H1 (cell line): ENCODE measurements at regions not wholly inside any gene's neighbourhood (a gene's known extent, or its start where the extent isn't known, plus 50 kb on each side); places are given as distances from the start of the nearest gene placed in this dataset.

Source experiments
- MAX ChIP-seq: IDR thresholded peaks from 2 replicates; pipeline ENCODE4 v1.6.1; 2012; ENCODE audit warnings: inconsistent platforms
- SP4 ChIP-seq: IDR thresholded peaks from 2 replicates; pipeline ENCODE4 v1.6.1; 2012; ENCODE audit warnings: low read length, inconsistent platforms
- SRF ChIP-seq: IDR thresholded peaks from 2 replicates; pipeline ENCODE4 v1.6.1; 2011; ENCODE audit warnings: mild to moderate bottlenecking, low read depth, low read length, moderate library complexity
- TEAD4 ChIP-seq: IDR thresholded peaks from 2 replicates; pipeline ENCODE4 v1.6.1; 2012; ENCODE audit warnings: low read depth, low read length, inconsistent platforms, mixed read lengths
- TF ChIP-seq, protein P1 (sequence below): fragments of 300-600 bp; sonication (generic); IDR thresholded peaks from 2 replicates; pipeline ENCODE4 v1.7.1; 2012; ENCODE audit warnings: low read length, moderate library complexity, mild to moderate bottlenecking, inconsistent platforms; ENCODE audit not compliant: insufficient replicate concordance

DNA sequence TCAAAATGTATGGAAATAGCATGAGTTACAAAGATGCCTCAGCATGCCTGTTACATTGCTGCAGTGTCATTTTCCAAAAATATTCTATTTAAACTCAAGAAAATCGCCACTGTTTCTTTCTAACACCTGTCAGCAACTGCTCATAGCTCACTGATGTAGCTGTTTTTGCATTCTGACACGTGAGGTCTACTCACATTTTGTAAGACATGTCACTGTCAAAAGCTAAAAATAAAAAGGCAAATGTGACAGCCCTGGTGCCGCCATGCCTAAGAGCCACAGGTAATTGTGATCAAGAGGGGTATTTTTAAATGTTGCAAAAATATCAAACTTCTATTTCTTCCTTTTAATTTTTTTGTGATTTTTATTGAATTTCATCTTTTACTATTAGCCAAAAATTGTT is 556.2 kb upstream of the TMPRSS15 start (continued):
- TF ChIP-seq, protein P1, sequence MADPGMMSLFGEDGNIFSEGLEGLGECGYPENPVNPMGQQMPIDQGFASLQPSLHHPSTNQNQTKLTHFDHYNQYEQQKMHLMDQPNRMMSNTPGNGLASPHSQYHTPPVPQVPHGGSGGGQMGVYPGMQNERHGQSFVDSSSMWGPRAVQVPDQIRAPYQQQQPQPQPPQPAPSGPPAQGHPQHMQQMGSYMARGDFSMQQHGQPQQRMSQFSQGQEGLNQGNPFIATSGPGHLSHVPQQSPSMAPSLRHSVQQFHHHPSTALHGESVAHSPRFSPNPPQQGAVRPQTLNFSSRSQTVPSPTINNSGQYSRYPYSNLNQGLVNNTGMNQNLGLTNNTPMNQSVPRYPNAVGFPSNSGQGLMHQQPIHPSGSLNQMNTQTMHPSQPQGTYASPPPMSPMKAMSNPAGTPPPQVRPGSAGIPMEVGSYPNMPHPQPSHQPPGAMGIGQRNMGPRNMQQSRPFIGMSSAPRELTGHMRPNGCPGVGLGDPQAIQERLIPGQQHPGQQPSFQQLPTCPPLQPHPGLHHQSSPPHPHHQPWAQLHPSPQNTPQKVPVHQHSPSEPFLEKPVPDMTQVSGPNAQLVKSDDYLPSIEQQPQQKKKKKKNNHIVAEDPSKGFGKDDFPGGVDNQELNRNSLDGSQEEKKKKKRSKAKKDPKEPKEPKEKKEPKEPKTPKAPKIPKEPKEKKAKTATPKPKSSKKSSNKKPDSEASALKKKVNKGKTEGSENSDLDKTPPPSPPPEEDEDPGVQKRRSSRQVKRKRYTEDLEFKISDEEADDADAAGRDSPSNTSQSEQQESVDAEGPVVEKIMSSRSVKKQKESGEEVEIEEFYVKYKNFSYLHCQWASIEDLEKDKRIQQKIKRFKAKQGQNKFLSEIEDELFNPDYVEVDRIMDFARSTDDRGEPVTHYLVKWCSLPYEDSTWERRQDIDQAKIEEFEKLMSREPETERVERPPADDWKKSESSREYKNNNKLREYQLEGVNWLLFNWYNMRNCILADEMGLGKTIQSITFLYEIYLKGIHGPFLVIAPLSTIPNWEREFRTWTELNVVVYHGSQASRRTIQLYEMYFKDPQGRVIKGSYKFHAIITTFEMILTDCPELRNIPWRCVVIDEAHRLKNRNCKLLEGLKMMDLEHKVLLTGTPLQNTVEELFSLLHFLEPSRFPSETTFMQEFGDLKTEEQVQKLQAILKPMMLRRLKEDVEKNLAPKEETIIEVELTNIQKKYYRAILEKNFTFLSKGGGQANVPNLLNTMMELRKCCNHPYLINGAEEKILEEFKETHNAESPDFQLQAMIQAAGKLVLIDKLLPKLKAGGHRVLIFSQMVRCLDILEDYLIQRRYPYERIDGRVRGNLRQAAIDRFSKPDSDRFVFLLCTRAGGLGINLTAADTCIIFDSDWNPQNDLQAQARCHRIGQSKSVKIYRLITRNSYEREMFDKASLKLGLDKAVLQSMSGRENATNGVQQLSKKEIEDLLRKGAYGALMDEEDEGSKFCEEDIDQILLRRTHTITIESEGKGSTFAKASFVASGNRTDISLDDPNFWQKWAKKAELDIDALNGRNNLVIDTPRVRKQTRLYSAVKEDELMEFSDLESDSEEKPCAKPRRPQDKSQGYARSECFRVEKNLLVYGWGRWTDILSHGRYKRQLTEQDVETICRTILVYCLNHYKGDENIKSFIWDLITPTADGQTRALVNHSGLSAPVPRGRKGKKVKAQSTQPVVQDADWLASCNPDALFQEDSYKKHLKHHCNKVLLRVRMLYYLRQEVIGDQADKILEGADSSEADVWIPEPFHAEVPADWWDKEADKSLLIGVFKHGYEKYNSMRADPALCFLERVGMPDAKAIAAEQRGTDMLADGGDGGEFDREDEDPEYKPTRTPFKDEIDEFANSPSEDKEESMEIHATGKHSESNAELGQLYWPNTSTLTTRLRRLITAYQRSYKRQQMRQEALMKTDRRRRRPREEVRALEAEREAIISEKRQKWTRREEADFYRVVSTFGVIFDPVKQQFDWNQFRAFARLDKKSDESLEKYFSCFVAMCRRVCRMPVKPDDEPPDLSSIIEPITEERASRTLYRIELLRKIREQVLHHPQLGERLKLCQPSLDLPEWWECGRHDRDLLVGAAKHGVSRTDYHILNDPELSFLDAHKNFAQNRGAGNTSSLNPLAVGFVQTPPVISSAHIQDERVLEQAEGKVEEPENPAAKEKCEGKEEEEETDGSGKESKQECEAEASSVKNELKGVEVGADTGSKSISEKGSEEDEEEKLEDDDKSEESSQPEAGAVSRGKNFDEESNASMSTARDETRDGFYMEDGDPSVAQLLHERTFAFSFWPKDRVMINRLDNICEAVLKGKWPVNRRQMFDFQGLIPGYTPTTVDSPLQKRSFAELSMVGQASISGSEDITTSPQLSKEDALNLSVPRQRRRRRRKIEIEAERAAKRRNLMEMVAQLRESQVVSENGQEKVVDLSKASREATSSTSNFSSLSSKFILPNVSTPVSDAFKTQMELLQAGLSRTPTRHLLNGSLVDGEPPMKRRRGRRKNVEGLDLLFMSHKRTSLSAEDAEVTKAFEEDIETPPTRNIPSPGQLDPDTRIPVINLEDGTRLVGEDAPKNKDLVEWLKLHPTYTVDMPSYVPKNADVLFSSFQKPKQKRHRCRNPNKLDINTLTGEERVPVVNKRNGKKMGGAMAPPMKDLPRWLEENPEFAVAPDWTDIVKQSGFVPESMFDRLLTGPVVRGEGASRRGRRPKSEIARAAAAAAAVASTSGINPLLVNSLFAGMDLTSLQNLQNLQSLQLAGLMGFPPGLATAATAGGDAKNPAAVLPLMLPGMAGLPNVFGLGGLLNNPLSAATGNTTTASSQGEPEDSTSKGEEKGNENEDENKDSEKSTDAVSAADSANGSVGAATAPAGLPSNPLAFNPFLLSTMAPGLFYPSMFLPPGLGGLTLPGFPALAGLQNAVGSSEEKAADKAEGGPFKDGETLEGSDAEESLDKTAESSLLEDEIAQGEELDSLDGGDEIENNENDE, result no peak
- no peak for TF ChIP-seq SRF
- TF ChIP-seq SP4, result no peak
- no peak for TF ChIP-seq MAX
- TF ChIP-seq TEAD4, result no peak
